NCI-H446 (cell line): ENCODE measurements at regions not wholly inside any gene's neighbourhood (a gene's known extent, or its start where the extent isn't known, plus 50 kb on each side); places are given as distances from the start of the nearest gene placed in this dataset.
"Not testable (repeated sequence)": the region's sequence is repeated elsewhere in the genome, so short reads cannot be mapped to it uniquely, and the experiment has no call there.

Experiments
- DNase-seq, 2 experiments: peaks; one replicate each; lab custom pipeline; 2025; lab: John Stamatoyannopoulos, UW

DNA sequence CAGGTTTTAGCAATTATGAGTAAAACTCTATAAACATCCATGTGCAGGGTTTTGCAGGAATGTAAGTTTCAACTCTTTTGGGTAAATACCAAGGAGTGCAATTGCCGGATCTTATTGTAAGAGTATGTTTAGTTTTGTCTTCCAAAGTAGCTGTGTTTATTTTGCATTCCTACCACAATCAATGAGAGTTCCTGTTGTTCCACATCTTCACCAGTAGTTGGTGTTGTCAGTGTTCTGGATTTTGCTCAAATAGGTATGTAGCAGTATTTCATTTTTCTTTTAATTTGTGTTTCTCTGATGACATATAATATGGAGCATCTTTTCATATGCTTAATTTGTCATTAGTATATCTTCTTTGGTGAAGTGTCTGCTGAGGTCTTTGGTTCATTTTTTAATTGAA, 185.1 kb upstream of the GALNT15 start:
- DNase-seq, result no peak

DNA sequence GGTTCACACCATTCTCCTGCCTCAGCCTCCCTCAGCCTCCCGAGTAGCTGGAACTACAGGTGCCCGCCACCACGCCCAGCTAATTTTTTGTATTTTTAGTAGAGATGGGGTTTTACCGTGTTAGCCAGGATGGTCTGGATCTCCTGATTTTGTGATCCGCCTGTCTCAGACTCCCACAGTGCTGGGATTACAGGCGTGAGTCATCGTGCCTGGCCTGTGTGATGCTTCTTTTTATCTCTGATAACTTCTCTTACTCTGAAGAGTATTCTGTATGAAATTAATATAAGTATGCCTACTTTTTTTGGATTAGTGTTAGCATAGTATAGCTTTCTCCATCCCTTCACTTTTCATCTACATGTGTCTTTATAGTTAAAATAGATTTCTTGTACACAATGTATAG, 180.8 kb upstream of the GALNT15 start:
- DNase-seq, result not testable (repeated sequence)

- DNase-seq, result not testable (repeated sequence)
Observed at GRCh38 chr3:15996496-15996895, 178.0 kb upstream of the GALNT15 start.

DNA sequence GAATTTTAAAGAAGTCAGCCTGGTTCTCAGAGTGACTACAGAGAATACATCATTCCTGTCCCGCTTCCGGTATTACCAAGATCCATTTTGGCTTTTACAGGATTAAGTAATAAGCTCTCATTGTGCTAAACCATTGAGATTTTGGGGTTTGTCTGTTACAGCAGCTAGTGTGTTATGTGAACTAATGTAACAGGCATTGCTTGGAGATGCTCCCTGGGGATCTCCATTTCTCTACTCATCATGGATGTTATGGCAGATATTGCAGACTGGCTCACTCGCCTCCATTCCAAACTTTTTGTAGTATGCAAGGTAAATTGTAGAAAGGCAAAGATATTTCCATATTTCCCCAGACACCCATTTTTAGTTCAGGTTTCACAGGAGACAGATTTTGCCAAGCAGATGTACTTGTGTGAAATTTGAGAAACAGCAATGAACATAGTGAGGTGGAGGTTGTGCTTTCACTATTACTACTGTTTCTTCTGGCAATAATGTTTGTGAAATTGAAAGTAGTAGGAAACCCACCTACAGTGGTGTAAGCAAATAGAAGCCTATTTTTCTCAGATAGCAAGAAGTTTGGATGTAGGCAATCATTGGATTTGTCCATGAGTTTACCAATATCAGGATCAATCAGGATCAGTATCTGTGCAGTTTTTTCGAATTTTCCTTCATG, 177.1 kb upstream of the GALNT15 start:
- DNase-seq, result no peak

DNA sequence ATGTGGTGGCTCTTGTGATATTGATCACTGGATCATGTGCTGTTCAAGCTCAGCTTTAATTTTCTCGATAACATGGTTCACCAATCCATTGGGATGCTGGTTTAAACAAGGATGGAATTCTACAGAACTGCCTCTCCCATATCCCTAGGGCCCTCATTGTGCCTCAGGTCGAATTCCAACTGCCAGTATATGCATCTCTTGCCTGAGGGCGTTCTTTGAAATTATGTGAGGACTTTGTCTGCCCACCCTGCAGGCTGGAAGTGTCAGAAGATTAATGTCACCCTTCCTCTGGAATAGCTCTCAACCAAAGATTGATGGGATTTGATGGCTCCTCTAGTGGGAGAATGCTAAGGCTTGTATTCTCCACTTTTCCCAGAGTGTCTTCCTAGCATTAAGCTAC, 175.6 kb upstream of the GALNT15 start:
- DNase-seq, result no peak

GRCh38 chr3:16004812-16005211, 169.7 kb upstream of the GALNT15 start:
- DNase-seq, result no peak

DNA sequence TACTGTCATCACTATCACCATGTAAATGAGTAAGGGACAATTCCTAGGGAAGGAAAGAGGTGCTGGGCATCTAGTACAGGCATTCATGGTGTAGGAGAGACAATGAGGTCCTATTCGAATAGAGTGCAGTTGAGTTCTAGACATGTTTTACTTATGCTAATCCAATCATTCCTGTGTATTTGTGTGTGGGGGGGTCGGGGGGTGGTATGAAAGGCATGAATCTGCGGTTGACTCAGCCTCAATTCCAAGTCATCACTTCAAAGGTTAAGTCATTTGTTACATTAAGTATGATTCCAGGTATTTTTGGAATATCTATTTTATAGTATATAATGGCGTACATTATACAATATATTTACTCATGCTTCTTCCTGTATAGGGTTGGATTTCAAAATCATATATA, 163.1 kb upstream of the GALNT15 start:
- no peak for DNase-seq

GRCh38 chr3:16012086-16012485, 162.4 kb upstream of the GALNT15 start:
- no peak for DNase-seq

DNA sequence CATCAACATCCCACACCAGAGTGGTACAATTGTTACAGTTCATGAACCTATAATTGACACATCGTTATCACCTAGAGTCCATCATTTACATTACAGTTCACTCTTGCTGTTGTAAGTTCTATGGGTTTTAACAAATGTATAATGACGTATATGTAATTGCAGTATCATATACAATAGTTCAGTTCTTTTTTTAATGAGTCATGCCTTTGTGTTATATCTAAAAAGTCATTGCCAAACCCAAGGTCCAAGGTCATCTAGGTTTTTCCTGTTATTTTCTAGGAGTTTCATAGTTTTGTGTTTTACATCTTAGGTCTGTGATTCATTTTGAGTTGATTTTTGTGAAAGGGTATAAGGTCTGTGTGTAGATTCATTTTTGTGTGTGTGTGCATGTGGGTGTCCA, 160.9 kb upstream of the GALNT15 start:
- DNase-seq, result no peak

- DNase-seq, result not testable (repeated sequence)
Observed at GRCh38 chr3:16021801-16022200, 152.7 kb upstream of the GALNT15 start.

- not testable (repeated sequence) for DNase-seq
Observed at GRCh38 chr3:16023881-16024280, 150.6 kb upstream of the GALNT15 start.

DNA sequence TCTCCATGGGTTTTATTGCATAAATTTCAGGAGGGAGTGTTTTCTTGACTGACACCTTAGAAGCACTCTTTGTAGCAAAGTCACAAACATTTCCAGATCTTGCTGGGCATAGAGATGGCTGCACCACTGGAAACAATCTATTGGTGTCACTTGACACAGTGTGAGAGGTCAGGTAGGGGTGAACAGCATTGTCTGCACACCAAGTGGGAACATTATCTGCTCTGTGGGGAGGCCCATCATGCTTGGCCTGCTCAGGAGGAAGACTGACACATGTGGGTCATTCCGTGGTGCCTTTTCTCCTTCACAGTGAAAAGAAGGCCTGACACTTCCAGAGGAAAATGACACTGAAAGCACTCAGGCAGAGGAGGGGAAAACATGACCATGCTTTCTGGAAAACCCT, 149.9 kb upstream of the GALNT15 start:
- DNase-seq, result no peak

DNA sequence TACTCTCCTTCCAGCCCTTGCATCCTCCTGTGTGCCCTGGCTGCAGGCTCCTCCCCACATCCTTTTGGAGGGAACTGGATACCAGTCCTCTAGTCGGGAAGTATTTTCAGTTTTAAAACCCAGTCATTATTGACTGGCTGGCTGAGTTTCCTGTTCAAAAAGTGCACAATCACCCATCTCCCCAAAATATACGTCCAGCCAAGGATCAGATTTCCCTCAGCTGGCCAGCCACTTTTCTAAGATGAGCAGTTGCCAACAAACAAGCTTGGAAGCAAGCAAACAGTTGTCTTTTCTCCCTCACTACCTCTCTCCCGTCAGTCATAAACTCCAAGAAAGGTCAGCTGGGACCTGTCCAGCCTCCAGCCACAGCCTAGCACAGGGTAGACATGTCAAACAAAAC, 147.7 kb upstream of the GALNT15 start:
- DNase-seq, result no peak

DNA sequence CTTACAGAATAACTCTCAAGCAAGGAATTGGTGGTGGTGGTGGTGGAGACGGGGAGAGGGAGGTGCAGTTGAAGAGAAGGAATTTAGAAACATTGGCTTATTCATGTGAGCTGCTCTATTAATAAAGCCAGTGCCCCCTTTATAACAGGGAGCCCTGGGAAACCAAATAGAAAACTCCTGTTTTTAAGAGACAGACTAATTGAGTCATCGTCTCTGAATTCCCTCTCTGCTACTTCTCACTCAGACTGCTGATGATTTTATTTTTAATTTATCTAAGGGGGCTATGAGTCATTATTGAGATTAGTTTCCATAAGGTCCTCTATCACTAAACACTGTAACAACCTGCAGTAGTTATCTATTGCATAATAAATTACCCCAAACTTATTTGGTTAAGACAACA, 145.9 kb upstream of the GALNT15 start:
- no peak for DNase-seq

DNA sequence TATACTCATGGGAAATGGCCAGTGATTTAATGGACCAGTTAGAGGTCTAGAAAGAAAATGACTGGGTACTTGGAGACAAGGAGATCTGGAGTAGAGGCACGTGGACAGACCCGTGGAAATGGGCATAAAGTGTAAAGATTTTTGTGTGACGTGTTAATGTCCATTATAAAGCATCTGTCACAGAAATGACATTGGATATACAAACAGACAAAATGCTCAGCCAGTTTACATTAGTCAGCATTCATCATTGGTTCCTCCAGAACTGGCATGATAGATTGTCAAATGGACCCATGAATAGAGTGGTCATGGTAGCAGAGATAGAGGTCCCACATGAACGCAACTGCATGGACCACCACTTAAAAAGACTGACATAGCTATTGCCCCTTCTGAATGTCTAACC, 144.1 kb upstream of the GALNT15 start:
- no peak for DNase-seq

GRCh38 chr3:16031434-16031833, 143.0 kb upstream of the GALNT15 start:
- no peak for DNase-seq

- DNase-seq, result no peak
Observed at GRCh38 chr3:16033889-16034687, 140.4 kb upstream of the GALNT15 start.

DNA sequence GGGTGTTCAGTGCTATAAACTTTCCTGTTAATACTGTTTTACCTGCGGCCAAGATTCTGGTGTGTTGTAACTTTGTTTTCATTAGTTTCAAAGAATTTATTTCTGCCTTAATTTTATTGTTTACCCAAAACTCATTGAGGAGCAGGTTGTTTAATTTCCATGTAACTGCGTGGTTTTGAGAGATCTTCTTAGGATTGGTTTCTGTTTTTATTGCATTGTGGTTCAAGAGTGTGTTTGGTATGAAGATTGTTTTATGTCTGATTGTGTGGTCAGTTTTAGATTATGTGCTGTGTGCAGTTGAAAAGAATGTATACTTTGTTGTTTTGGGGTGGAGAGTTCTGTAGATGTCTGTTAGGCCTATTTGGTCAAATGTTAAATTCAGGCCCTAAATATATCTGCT, 133.5 kb upstream of the GALNT15 start:
- no peak for DNase-seq

GRCh38 chr3:16048435-16049318, 125.8 kb upstream of the GALNT15 start:
- peak; percentile 53 to 59 for DNase-seq

GRCh38 chr3:16050641-16051467, 123.6 kb upstream of the GALNT15 start:
- no peak for DNase-seq

DNA sequence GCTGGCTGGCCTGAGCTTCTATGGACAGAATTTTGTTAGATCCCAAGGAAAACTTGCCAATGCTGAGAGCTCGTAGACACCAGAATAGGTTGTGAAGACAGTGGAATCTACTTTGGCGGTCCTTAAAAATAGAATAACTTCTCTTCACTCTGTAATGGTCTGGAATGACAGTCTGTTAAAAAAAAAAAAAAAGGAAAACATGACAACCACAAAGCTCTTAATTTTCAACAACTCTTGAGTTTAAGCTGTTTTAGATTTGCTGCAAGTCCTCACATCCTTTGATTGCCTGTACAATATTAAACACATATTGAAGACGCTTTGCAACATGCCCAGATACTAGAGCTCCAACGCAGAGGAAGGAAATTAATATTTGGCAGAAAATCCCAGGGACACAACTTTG, 122.8 kb upstream of the GALNT15 start:
- no peak for DNase-seq

GRCh38 chr3:16052964-16053363, 121.5 kb upstream of the GALNT15 start:
- DNase-seq, result no peak
